Stimulated activated CD8-positive, alpha-beta memory T cell treated with anti-CD3 and anti-CD28 coated beads, Interleukin-4, amount 100 ng/mL, for 48 hours (primary cell): ENCODE measurements at regions not wholly inside any gene's neighbourhood (a gene's known extent, or its start where the extent isn't known, plus 50 kb on each side); places are given as distances from the start of the nearest gene placed in this dataset.
"Not testable (repeated sequence)": the region's sequence is repeated elsewhere in the genome, so short reads cannot be mapped to it uniquely, and the experiment has no call there.

Experiments used
- DNase-seq: peaks from one replicate; pipeline ENCODE4 v3.0.0-alpha.2; 2020

DNA sequence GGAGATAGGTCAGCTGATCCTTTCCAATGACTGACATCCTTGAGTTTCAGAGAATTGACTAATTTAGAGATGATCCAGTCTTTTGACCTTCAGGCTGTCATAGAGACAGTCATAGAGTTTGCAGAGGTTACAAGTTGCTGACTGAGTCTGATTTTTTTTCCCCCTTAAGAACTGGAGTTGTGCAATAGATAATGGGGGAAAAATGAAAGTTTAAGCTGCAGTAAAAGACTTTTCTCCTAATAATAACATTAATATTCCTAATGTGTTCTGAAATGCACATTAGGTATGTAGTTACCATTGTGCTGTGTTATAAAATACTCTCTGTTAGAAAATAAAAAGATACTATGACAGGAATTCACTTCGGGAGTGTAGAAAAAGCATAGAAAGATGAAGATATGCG, 876.9 kb upstream of the RAG2 start:
- no peak for DNase-seq

DNA sequence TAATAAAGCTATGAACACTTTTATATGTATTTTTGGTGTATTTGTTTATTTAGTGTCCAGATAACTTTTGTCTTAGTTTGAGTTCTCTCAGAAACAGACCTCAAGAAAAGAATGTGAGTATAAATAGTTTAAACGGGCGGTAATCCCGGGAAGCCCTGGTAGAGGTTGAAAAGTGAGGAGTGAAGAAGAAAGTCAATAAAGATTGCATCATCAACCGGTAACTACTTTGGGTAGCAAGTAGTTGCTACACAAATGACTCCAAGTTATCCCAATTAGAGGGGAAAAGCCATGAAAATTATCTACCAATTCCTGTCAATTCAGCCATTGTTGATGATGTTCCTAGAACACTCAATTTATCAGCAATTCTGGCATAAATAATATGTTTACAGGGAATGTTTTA, 870.3 kb upstream of the RAG2 start:
- no peak for DNase-seq

DNA sequence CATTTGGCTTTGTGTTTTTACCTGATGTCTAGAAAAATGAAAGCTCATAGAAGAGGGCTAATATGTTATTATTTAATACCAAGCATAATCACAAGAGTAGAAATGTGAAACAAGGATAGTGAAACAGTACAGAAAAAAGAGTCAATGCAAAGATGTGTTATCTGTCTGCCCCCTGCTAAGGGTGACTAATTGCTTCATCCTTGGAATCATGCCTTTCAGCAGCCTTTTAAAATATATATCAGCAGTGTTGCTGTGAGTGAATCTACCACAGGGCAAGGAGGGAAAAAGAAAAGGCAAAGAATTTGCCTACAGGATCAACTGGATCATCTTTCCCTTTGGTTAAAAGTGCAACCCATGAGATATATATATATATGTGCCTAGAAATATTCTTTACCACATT, 867.2 kb upstream of the RAG2 start:
- DNase-seq = no peak

DNA sequence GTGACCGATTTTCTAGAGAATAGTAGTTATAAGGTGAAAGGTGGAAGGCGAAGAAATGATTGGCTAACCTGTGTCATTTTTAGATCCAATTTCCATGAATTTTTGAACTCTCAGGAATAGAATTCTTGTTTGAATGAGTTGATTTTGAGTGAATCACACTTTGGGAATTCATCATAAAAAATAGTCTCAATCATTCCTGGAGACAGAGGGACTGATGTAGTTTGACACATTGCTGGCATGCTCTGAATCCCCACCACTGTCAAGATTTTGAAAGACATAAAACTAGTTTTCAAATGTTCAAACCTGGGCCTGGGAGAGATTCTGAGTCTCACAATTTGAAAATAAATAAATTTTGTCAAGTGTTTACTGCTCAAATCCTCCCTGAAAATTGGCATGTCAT, 861.4 kb upstream of the RAG2 start:
- no peak for DNase-seq

DNA sequence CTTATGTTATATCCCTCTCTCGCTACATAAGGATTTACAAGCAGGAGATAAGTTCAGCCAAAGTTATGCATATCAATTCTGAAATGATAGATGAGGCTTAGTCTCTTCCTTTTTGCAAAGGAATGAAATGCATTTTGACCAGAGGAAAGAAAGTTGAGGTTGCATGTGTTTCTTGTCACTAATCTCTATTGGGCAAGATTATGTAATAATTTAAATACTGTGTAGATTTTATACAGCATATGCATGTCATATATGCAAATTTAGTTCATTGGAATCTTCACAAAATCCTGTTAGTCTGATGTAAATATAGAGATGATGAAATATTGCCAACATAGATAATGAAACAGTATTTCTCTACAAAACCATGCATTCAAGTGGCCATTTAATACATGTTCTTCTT, 858.7 kb upstream of the RAG2 start:
- no peak for DNase-seq

DNA sequence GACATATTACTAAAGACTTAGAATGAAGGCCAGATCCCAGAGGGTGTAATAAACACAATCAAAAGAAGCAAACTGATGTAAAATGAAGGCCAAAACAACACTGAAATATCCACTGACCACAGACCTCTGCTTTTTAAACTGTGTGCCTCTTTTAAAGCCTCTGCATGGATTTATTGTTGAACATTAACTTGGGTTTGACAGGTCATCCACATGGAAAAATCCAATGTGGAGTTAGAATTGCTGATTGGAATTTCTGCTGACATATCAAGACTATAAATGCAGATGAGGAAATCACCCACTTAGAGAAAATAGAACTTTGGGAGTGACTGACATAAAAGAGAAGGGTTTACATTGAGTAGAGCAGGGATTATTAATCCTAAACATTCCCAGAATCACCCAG, 853.9 kb upstream of the RAG2 start:
- DNase-seq = no peak

DNA sequence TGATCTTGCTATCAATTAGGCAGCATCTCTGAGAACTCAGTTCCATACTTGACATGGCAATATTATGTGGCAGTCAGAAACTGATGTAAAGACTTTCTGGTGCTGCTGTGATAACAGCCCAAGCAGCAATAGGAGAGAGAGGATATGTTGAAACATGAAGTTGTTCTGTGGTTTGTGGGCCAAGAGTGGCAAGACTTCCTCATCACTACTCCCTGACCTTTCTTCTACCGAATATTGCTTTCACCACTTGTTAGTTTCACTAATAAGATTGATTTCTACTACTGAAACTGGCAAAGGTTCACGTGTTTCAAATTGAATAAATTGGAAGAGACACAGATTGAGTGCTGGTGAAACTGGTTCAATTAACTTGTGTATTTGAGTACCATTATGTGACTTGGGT, 852.6 kb upstream of the RAG2 start:
- no peak for DNase-seq

DNA sequence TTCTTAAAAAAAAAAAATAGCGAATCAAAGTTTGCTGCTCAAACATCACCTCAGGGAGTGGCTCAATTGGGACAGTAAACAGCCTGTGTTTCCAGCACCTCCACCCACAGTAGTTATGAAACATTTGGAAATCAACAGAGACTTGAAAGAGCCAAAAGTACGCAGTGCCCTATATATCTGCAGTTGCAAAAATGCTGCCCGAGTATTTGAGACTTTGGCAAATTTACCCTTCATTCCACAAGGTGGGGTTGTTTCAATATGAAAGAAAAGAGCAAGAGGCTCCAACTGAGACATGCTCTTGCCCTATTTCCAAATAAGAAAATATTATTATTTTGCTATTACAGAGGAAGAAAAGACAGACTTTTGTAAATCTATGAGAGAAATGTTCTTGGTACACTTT, 851.1 kb upstream of the RAG2 start:
- no peak for DNase-seq

DNA sequence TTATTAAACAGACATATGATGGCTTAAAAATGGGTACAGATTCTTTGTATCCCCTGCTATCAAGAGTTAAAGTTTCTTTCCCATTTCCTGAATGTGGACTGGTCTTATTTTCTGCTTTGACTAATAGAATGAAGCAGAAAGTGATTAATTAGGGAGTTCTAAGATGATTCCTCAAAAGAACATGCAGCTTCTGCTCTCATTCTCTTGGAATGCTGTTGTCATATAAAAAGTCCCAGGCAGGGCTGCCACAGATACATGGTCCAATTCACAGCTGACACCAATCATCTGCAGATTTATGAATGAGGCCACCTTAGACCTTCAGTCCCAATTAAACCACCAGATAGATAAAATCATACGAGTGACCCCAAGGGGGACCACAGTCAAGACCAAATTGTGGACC, 844.5 kb upstream of the RAG2 start:
- DNase-seq = no peak

DNA sequence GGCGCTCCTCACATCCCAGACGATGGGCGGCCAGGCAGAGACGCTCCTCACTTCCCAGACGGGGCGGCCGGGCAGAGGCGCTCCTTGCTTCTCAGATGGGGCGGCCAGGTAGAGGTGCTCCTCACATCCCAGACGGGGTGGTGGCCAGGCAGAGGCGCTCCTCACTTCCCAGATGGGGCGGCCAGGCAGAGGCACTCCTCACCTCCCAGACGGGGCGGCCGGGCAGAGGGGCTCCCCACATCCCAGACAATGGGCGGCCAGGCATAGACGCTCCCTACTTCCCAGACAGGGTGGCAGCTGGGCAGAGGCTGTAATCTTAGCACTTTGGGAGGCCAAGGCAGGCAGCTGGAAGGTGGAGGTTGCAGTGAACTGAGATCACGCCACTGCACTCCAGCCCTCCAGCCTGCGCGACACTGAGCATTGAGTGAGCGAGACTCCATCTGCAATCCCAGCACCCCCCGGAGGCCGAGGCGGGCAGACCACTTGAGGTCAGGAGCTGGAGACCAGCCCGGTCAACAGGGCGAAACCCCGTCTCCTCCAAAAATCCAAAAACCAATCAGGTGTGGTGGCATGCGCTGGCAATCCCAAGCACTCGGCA, 833.7 kb upstream of the RAG2 start:
- DNase-seq = not testable (repeated sequence)

DNA sequence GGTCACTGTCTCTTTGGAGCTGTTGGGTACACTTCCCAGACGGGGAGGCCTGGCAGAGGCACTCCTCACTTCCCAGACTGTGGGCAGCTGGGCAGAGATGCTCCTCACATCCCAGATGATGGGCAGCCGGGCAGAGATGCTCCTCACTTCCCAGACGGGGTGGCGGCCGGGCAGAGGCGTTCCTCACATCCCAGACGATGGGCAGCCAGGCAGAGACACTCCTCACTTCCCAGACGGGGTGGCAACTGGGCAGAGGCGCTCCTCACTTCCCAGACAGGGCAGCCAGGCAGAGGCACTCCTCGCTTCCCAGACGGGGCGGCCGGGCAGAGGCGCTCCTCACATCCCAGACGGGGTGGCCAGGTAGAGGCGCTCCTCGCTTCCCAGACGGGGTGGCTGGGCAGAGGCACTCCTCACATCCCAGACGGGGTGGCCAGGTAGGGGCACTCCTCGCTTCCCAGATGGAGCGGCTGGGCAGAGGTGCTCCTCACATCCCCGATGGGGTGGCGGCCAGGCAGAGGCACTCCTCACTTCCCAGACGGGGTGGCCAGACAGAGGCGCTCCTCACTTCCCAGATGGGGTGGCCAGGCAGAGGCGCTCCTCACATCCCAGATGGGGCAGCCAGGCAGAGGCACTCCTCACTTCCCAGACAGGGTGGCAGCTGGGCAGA, 833.1 kb upstream of the RAG2 start:
- not testable (repeated sequence) for DNase-seq

DNA sequence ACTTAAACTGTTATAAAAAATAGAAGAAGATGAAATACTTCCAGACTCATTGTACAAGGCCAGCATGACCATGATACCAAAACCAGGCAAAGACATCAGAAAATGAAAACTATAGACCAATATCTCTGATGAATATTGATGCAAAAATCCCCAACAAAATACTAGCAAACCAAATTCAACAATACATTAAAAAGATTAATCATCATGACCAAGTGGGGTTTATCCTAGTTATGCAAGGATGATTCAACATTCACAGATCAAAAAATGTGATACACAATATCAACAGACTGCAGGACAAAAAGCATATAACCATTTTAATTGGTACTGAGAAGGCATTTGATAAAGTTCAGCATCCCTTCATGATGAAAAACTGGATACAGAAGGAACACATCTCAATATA, 824.5 kb upstream of the RAG2 start:
- DNase-seq = no peak

DNA sequence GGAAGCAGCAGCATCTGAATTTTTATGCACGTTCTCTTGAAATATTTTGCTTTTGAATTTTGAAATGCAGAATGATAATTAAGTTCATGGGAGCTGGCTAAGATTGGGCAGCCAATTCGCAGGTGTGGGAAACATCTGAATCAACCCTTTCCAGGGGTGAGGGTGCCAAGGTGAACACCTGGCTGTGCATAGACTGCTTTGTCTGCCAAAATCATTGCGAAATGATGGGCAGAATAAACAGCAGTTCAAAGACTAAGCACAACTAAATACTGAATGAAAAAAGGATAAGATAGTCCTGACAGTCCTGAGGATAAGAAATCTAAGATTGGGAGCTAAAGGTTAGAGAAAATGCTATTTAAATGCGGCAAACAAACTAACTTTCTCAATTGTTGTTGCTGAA, 813.3 kb upstream of the RAG2 start:
- DNase-seq = no peak

DNA sequence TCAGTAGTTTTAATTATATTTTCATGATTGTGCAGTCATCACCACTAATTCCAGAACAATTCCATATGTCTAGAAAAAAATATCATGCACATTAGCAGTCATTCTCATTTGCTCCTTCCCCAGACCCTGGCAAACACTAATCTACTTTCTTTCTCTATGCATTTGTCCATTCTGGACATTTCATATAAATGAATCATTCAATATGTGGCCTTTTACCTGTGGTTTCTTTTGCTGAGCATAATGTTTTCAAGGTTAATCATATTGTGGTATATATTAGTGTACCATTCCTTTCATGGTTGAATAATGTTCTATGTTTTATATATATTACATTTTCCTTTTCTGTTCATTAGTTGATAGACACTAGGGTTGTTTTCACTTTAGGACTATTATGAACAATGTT, 811.1 kb upstream of the RAG2 start:
- DNase-seq = no peak

DNA sequence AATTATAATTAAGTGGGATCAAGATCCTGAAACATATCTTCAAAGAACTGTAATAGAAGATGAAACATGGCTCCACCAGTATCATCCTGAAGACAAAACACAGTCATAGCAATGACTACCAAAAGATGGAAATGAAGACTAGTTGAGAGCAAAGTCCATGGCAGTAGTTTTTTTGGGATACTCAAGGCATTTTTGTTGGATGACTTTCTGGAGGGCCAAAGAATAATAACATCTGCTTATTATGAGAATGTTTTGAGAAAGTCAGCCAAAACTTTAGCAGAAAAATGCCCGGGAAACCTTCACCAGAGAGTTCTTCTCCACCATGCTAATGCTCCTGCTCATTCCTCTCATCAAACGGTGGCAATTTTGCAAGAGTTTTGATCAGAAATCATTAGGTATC, 809.4 kb upstream of the RAG2 start:
- DNase-seq = no peak

DNA sequence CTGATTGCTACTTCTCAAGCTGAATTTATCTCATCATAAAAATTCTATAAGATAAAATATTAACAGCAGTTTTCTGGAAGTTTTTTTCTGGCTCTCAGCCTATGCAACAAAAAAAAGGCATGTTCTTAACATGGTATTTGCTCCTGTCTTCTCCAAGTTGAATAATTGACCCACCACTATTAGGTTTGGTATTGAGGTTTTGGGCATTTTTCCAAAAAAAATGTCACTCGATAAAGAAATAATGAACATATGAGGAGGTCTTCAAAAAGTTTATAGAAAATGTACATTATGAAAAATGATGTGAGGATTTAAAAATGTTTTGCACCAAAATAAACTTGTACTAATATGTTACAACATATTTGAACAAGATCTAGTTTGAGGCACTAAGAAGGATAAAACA, 808.6 kb upstream of the RAG2 start:
- no peak for DNase-seq

DNA sequence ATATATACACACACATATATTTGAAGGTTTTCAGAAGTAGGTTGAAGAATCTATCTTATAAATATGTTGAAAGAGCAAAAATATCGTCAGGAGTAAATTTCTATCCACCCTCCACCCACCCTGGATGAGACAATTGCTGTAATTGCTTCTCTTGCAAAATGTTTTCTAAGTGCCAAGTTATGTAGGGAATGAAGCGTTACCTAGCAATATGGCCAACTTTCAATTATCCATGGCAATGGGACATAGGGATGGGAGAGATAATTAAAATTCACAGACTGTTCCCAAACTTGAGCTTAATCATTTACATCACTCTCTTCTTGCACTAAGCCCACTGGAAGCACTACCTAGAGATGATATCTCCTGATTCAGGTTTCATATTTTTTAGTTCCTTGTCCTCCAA, 806.2 kb upstream of the RAG2 start:
- DNase-seq = no peak

DNA sequence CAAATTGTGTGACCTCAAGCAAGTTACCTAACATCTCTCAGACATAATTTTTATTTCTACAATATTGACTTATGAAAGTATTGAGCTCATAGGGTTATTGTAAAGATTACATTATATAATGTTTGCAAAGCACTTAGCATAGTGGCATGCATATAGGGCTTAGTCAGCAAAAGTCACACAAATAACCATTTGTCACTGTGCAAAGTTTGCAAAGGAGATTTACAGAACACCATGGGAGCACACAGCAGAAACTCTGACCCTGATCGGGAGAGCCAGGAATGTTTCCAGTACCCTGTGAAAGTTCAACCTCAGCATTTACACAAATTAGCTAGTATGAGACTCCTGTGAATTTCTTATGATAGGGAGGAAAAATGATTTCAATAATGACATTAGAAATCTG, 804.6 kb upstream of the RAG2 start:
- no peak for DNase-seq

DNA sequence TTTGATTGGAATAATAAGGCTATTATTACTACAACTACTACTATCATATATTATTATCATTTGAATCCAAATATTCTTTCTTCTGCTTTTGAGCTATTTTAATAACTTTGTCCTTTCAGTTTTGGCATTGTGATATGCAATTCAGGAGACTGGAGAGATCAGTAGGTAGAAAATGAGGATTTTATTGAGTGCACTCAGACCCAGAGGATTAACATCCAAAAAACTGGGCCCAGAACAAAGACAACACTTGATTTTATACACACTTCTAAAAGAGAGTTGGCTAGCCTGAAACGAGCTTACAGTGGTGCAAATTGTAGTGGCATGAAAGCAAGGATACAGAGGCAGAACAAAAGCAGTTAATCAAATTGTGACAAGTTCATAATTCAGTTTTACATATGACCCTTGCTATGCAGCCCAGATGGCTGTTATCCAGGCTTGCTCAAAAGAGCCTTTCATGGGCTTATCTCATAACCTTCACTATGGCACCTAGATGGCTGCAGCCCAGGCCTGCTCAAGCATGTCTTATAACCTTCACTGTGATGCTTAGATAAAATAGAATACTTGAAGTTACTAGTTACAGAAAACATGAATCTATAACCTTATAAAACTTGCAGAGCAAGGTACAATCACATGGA, 796.3 kb upstream of the RAG2 start:
- no peak for DNase-seq

DNA sequence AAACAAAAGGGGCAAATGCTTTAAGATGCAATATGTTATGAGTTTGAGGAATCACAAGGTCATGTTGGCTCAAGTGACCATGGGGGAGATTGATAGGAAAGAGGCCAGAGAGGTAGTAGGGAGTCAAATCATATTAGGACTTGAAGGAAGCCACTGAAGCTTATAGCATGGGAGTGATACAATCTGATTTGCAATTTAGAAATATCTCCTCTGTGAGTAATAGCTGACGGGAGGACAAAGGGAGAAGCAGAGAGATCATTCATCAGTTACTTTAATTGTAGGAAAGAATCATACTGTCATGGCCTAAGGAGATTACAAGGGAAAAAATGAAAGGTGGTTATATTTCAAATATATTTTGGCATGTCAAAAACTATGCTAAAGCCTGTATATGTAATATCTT, 793.6 kb upstream of the RAG2 start:
- DNase-seq = no peak

DNA sequence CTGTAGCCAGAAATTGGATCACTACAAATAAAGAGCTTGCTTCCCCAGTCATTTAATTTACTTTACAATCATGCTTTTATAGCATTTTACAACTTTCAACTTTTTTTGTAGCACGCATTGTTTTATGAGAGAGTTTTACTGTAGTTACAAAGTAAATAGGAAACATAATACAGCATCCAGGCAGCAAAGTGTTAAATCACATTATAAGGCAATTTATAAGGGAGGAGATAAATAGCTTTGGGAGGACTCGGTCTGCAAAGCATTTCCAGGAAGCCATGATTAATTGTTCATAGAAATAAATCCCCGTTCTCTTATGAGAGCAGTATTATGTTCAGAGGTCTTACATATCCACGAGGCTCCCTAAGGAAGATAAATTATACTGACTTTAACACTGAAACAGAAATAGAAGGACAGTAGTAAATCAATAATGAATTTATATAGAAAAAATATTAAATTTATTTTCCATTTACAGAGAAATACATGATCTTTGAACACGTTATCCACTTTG, 792.6 kb upstream of the RAG2 start:
- no peak for DNase-seq

DNA sequence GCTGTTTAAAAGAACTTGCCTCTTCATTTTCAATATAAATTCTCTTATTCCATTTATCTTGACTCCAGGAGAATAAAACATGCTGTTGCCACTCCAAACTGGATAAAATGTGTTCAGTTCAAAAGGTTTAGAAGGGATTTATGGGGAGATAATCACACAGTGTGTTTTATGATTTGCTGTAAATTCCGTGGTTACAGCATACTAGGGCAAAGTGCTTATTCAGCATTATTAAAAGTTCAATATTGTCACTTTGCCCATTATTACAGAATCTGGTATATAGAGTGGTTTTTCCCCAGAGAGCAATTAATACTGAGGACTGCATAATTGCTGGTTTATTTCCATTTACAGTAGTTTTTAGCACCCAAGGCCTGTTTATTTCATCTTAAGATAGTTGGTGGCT, 780.9 kb upstream of the RAG2 start:
- DNase-seq = no peak

DNA sequence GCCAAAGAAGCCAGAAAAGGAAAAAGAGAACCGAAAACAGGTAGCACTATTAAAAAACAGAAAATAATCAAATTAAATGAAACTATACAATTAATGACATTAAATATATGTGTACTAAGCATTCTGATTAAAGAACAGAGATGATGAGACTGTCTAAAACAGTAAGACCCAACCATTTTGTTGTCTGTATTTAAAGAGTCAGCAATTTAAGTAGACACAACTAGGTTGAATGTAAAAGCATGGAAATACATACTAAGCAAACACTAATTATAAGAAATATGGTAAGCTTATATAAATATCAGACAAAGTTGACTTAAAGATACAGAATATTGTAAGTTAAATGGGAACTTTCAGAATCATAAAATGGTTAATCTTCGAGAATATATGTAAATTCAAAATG, 774.6 kb upstream of the RAG2 start:
- no peak for DNase-seq

DNA sequence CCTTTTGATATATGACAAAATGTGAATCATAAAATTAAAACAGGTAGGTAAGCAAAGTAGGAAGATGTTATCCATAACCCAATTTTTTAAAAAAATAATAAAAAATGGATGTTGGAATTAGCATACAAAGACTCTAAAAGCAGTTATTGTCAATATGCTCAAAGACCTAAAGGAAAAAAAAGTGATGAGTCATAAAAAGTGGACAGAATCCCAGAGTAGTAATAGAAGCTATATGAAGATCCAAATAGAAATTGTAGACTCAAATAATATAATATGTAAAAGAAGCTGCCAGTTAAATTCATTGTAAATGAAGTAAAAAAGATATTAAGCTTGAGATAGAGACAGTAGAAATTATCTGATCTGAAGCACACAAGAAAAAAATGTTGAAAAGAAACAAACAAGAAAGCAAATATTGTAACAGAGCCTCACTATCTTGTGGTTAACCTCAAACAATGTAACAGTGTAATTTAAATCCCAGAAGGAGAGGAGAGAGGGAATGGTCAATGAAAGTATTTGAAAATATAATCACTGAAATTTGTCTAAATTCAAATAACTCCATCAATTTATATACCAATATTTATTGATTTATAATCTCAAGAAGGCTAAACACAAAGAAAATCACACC, 773.4 kb upstream of the RAG2 start:
- no peak for DNase-seq
